Keratinocyte (primary cell): ENCODE measurements at regions not wholly inside any gene's neighbourhood (a gene's known extent, or its start where the extent isn't known, plus 50 kb on each side); places are given as distances from the start of the nearest gene placed in this dataset.

Experiments
- CTCF ChIP-seq, 3 experiments: IDR thresholded peaks in 1 of 3; conservative IDR thresholded peaks in 1 of 3; optimal IDR thresholded peaks in 1 of 3; 2 replicates in 2 of 3; 3 replicates in 1 of 3; pipeline versions ENCODE3 to v1.5.1; 2011; ENCODE audit warnings: low read length in 3 of 3, mild to moderate bottlenecking in 3 of 3, moderate library complexity in 2 of 3, control low read depth in 1 of 3, inconsistent platforms in 1 of 3; ENCODE audit not compliant: insufficient read depth in 2 of 3; ENCODE audit errors: extremely low read depth in 1 of 3
- EZH2 ChIP-seq: IDR thresholded peaks from one replicate; pipeline ENCODE4 v1.6.1; 2012; ENCODE audit warnings: inconsistent platforms, mild to moderate bottlenecking, low read length, moderate library complexity

- TF ChIP-seq CTCF (optimal IDR thresholded peaks at IDR 0.05 in 1 of 3, IDR thresholded peaks at IDR 0.05 in 1 of 3, conservative IDR thresholded peaks at IDR 0.05 in 1 of 3; ENCODE audit: extremely low read depth in 1 of 3, insufficient read depth in 2 of 3, low read length in 3 of 3), result no peak
- TF ChIP-seq EZH2, result no peak
Measured at GRCh38 chr14:55938249-55938791, 179.9 kb upstream of the PELI2 start.
